ENCODE measurements at regions not wholly inside any gene's neighbourhood (a gene's known extent, or its start where the extent isn't known, plus 50 kb on each side); places are given as distances from the start of the nearest gene placed in this dataset.

DNA sequence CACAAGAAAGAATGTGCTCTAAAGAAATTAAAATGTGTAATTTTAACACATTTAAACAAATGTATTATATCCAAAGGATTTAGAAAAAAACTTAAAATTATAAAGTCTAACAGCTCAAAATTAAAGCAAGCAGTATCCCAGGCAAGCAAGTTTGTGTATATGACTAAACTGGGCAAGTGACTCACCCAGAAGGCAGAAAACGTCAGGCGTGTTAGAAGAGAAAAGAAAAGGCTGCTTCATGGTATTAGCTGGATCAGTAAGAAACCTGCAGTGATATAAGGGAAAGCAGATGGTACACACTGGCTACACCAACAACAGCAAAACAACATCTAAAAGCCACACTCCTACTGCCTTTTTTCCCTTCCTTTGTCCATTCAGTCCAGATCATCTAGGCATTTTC is 250.6 kb upstream of the NDST3 start:
- Histone ChIP-seq H3K27ac (replicated peaks) (no peak overlapping the region), H3K4me3 (replicated peaks; ENCODE audit: insufficient read depth, low read length) (no peak overlapping the region), H3K27me3 (ENCODE audit: insufficient read depth, poor library complexity, severe bottlenecking) (no peaks in the 10 kb centered on the region)
- DNase-seq (ENCODE audit: low read depth in 1 of 2, low spot score in 1 of 2): no peak
- TF ChIP-seq SPI1 (IDR thresholded peaks at IDR 0.05; ENCODE audit: borderline replicate concordance, low read depth) (no peak), POLR2AphosphoS5 (IDR thresholded peaks at IDR 0.05; ENCODE audit: low read depth) (no peak), GABPA (IDR thresholded peaks at IDR 0.05; ENCODE audit: low read depth) (no peak), CTCF (IDR thresholded peaks at IDR 0.05; ENCODE audit: insufficient read depth, low read length) (no peak)
- TF ChIP-seq, protein P1, sequence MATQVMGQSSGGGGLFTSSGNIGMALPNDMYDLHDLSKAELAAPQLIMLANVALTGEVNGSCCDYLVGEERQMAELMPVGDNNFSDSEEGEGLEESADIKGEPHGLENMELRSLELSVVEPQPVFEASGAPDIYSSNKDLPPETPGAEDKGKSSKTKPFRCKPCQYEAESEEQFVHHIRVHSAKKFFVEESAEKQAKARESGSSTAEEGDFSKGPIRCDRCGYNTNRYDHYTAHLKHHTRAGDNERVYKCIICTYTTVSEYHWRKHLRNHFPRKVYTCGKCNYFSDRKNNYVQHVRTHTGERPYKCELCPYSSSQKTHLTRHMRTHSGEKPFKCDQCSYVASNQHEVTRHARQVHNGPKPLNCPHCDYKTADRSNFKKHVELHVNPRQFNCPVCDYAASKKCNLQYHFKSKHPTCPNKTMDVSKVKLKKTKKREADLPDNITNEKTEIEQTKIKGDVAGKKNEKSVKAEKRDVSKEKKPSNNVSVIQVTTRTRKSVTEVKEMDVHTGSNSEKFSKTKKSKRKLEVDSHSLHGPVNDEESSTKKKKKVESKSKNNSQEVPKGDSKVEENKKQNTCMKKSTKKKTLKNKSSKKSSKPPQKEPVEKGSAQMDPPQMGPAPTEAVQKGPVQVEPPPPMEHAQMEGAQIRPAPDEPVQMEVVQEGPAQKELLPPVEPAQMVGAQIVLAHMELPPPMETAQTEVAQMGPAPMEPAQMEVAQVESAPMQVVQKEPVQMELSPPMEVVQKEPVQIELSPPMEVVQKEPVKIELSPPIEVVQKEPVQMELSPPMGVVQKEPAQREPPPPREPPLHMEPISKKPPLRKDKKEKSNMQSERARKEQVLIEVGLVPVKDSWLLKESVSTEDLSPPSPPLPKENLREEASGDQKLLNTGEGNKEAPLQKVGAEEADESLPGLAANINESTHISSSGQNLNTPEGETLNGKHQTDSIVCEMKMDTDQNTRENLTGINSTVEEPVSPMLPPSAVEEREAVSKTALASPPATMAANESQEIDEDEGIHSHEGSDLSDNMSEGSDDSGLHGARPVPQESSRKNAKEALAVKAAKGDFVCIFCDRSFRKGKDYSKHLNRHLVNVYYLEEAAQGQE (IDR thresholded peaks at IDR 0.05; ENCODE audit: insufficient replicate concordance, low read depth): no peak

DNA sequence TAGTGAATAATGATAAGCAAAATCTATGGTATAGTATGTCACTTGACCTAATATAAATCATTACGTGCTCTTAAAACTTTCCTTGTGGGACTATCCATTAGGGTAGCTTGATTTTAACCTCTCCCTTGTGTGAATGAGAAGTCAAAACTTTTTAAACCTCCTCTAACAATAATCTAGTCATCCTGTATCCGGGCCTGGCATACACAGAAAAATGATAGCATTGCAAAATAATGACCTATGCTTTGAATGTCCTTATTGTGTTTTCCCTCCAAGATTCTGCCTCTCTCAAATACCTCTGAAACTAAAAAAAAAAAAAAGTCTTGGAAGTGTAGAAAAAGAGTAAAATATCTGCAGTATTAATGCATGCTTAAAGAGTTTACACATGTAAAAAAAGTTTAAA is 250.0 kb upstream of the NDST3 start:
- H3K4me3 ChIP-seq (replicated peaks; ENCODE audit: insufficient read depth, low read length): no peak overlapping the region
- TF ChIP-seq GABPA (IDR thresholded peaks at IDR 0.05; ENCODE audit: low read depth): no peak
- TF ChIP-seq POLR2AphosphoS5 (IDR thresholded peaks at IDR 0.05; ENCODE audit: low read depth): no peak
- TF ChIP-seq, protein P1 (IDR thresholded peaks at IDR 0.05; ENCODE audit: insufficient replicate concordance, low read depth): no peak
- no peak for TF ChIP-seq CTCF (IDR thresholded peaks at IDR 0.05; ENCODE audit: insufficient read depth, low read length)
- TF ChIP-seq SPI1 (IDR thresholded peaks at IDR 0.05; ENCODE audit: borderline replicate concordance, low read depth): no peak
- no peaks in the 10 kb centered on the region for H3K27me3 ChIP-seq (ENCODE audit: insufficient read depth, poor library complexity, severe bottlenecking)
- H3K27ac ChIP-seq (replicated peaks): no peak overlapping the region
- DNase-seq (ENCODE audit: low read depth in 1 of 2, low spot score in 1 of 2): no peak

- no peak for TF ChIP-seq SPI1 (IDR thresholded peaks at IDR 0.05; ENCODE audit: borderline replicate concordance, low read depth)
- TF ChIP-seq POLR2AphosphoS5 (IDR thresholded peaks at IDR 0.05; ENCODE audit: low read depth): no peak
- TF ChIP-seq GABPA (IDR thresholded peaks at IDR 0.05; ENCODE audit: low read depth): no peak
- TF ChIP-seq CTCF (IDR thresholded peaks at IDR 0.05; ENCODE audit: insufficient read depth, low read length): no peak
- TF ChIP-seq, protein P1 (IDR thresholded peaks at IDR 0.05; ENCODE audit: insufficient replicate concordance, low read depth): no peak
- no peak overlapping the region for H3K27ac ChIP-seq (replicated peaks)
- DNase-seq (ENCODE audit: low read depth in 1 of 2, low spot score in 1 of 2): no peak
Observed at GRCh38 chr4:117786566-117786965, 247.7 kb upstream of the NDST3 start.

More at GRCh38 chr4:117786566-117786965, 247.7 kb upstream of the NDST3 start:
- no peak overlapping the region for H3K4me3 ChIP-seq (replicated peaks; ENCODE audit: insufficient read depth, low read length)
- no peaks in the 10 kb centered on the region for H3K27me3 ChIP-seq (ENCODE audit: insufficient read depth, poor library complexity, severe bottlenecking)
